ENCODE measurements at regions not wholly inside any gene's neighbourhood (a gene's known extent, or its start where the extent isn't known, plus 50 kb on each side); places are given as distances from the start of the nearest gene placed in this dataset.

DNA sequence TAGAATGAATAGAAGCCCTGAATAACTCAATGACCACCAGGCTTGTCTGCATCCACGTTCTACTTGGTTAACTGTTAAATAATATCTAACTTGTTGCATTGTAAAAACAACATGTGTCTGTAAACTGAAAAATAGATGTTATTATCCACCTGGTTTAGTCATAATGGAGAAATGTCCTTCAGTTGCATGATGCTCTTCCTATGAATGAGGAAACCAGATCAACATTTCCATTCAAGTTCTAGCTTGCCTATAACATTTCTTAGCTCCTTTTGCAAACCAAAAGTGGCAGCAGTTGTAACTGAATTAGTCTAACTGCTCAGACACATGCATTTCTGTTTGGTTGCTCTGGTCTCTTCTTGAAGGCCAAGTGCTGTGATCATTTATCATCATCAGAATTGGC lies 62.9 kb upstream of the BET1 start:
- intact Hi-C loops (cut with micrococcal nuclease), result loop anchor here (5.0 kb wide), 1 partner anchor 210 kb away; no protein-coding TSS in a partner anchor
- no peaks in the 10 kb centered on the region for H3K9me3 ChIP-seq (replicated peaks; ENCODE audit: control insufficient read depth, insufficient read depth, low read length)
- no peak overlapping the region for H3K27ac ChIP-seq (ENCODE audit: insufficient read depth, low read depth, low read length)
- TF ChIP-seq, protein P1, sequence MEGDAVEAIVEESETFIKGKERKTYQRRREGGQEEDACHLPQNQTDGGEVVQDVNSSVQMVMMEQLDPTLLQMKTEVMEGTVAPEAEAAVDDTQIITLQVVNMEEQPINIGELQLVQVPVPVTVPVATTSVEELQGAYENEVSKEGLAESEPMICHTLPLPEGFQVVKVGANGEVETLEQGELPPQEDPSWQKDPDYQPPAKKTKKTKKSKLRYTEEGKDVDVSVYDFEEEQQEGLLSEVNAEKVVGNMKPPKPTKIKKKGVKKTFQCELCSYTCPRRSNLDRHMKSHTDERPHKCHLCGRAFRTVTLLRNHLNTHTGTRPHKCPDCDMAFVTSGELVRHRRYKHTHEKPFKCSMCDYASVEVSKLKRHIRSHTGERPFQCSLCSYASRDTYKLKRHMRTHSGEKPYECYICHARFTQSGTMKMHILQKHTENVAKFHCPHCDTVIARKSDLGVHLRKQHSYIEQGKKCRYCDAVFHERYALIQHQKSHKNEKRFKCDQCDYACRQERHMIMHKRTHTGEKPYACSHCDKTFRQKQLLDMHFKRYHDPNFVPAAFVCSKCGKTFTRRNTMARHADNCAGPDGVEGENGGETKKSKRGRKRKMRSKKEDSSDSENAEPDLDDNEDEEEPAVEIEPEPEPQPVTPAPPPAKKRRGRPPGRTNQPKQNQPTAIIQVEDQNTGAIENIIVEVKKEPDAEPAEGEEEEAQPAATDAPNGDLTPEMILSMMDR (IDR thresholded peaks at IDR 0.05; ENCODE audit: extremely low read depth in 1 of 2, insufficient read depth in 1 of 2, low read depth in 1 of 2, low read length in 2 of 2), result no peak
- TF ChIP-seq POLR2A (IDR thresholded peaks at IDR 0.05; ENCODE audit: low read depth, low read length) (no peak), FOS (IDR thresholded peaks at IDR 0.05; ENCODE audit: borderline replicate concordance, insufficient read depth, low read length) (no peak), GATA2 (IDR thresholded peaks at IDR 0.05; ENCODE audit: insufficient read depth, insufficient read length, low read depth, low read length) (no peak), JUN (IDR thresholded peaks at IDR 0.05; ENCODE audit: borderline replicate concordance, insufficient read depth, insufficient read length, low read depth) (no peak), POLR2AphosphoS5 (IDR thresholded peaks at IDR 0.05; ENCODE audit: insufficient read depth, low read depth, low read length) (no peak)
- no peak for DNase-seq (ENCODE audit: low read depth, low spot score)
- H3K9ac ChIP-seq (replicated peaks; ENCODE audit: extremely low read depth, insufficient read depth, low read length), result no peak overlapping the region
- dilution Hi-C loops (cut with MboI; ENCODE audit: extremely low pct_ligation_motif_present, low sequenced_read_pairs), result no loop called here
- H3K9me1 ChIP-seq (replicated peaks; ENCODE audit: control insufficient read depth, extremely low read depth, insufficient read depth, low read length), result no peaks in the 10 kb centered on the region
- H3K4me3 ChIP-seq (replicated peaks in 1 of 3; ENCODE audit: insufficient read depth in 1 of 3, low read depth in 1 of 3, low read length in 3 of 3), result no peak overlapping the region
- no TSS peak for BruUV-seq (replicated peaks)
- no peaks in the 10 kb centered on the region for H3K36me3 ChIP-seq (ENCODE audit: control insufficient read depth in 2 of 2, extremely low read depth in 1 of 2, insufficient read depth in 2 of 2, low read length in 2 of 2)
- ChIA-PET POLR2A (no interaction called here), CTCF (interaction anchor here (1.6 to 1.9 kb wide), 2 partner anchors 19 to 164 kb away, joined by 4 to 10 read pairs; no protein-coding TSS in a partner anchor)
- H3K4me2 ChIP-seq (ENCODE audit: insufficient read depth, low read length), result no peak overlapping the region
- peaks cover 25% of the 10 kb centered on the region for H3K4me1 ChIP-seq (ENCODE audit: control insufficient read depth, extremely low read depth, insufficient read depth, low read length)
- no peaks in the 10 kb centered on the region for H4K20me1 ChIP-seq (replicated peaks; ENCODE audit: control insufficient read depth, extremely low read depth, insufficient read depth, low read length)
- no peak overlapping the region for H2AFZ ChIP-seq (ENCODE audit: low read depth, low read length)
- H3K79me2 ChIP-seq (ENCODE audit: control insufficient read depth, insufficient read depth, low read length), result no peaks in the 10 kb centered on the region
- no peak for FAIRE-seq
- peaks cover 52 to 84% of the 10 kb centered on the region in 2 experiments for H3K27me3 ChIP-seq (ENCODE audit: control insufficient read depth in 2 of 2, insufficient read depth in 2 of 2, low read length in 2 of 2)

DNA sequence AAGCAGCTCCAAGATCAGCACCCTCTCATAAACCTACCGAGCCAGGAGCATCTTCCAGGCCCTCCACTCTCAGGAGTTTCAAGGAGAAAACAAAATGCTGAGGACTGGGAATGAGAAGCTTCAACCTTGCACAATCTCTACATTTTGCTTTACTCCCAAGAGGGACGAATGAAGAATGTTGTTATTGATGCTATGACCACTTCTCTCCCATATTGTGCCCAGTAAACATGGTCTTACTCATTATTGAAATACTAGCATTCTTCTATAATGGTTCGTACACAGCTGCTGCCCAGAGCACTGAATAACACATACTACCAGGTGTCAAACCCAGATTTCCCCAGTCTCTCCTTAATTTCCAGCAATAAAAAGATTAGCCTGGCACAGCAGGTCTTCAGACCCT lies 63.4 kb upstream of the BET1 start:
- dilution Hi-C loops (cut with MboI; ENCODE audit: extremely low pct_ligation_motif_present, low sequenced_read_pairs), result no loop called here
- ChIA-PET POLR2A (no interaction called here), CTCF (interaction anchor here (0.7 to 1.9 kb wide), 4 partner anchors 19 to 171 kb away, joined by 3 to 10 read pairs (median 5); no protein-coding TSS in a partner anchor)
- no peaks in the 10 kb centered on the region for H3K9me1 ChIP-seq (replicated peaks; ENCODE audit: control insufficient read depth, extremely low read depth, insufficient read depth, low read length)
- TF ChIP-seq GATA2 (IDR thresholded peaks at IDR 0.05; ENCODE audit: insufficient read depth, insufficient read length, low read depth, low read length), result no peak
- TF ChIP-seq EZH2 (IDR thresholded peaks at IDR 0.05; ENCODE audit: borderline replicate concordance, low read depth, low read length, severe bottlenecking), result peak; percentile 38
- H3K9ac ChIP-seq (replicated peaks; ENCODE audit: extremely low read depth, insufficient read depth, low read length), result no peak overlapping the region
- no peak overlapping the region for H3K4me2 ChIP-seq (ENCODE audit: insufficient read depth, low read length)
- H3K79me2 ChIP-seq (ENCODE audit: control insufficient read depth, insufficient read depth, low read length), result no peaks in the 10 kb centered on the region
- intact Hi-C loops (cut with micrococcal nuclease), result loop anchor here (5.0 kb wide), 1 partner anchor 210 kb away; no protein-coding TSS in a partner anchor
- peaks cover 25% of the 10 kb centered on the region for H3K4me1 ChIP-seq (ENCODE audit: control insufficient read depth, extremely low read depth, insufficient read depth, low read length)
- FAIRE-seq (no peak), DNase-seq (ENCODE audit: low read depth, low spot score) (no peak)
- no peaks in the 10 kb centered on the region for H3K9me3 ChIP-seq (replicated peaks; ENCODE audit: control insufficient read depth, insufficient read depth, low read length)
- H3K4me3 ChIP-seq (replicated peaks in 1 of 3; ENCODE audit: insufficient read depth in 1 of 3, low read depth in 1 of 3, low read length in 3 of 3), result no peak overlapping the region
- no peaks in the 10 kb centered on the region for H4K20me1 ChIP-seq (replicated peaks; ENCODE audit: control insufficient read depth, extremely low read depth, insufficient read depth, low read length)
- no TSS peak for BruUV-seq (replicated peaks)
- no peak overlapping the region for H3K27ac ChIP-seq (ENCODE audit: insufficient read depth, low read depth, low read length)
- H3K36me3 ChIP-seq (ENCODE audit: control insufficient read depth in 2 of 2, extremely low read depth in 1 of 2, insufficient read depth in 2 of 2, low read length in 2 of 2), result no peaks in the 10 kb centered on the region
- H3K27me3 ChIP-seq (ENCODE audit: control insufficient read depth in 2 of 2, insufficient read depth in 2 of 2, low read length in 2 of 2), result peaks cover 51 to 83% of the 10 kb centered on the region in 2 experiments
- no peak overlapping the region for H2AFZ ChIP-seq (ENCODE audit: low read depth, low read length)
